PFSK-1 (cell line): ENCODE measurements at regions not wholly inside any gene's neighbourhood (a gene's known extent, or its start where the extent isn't known, plus 50 kb on each side); places are given as distances from the start of the nearest gene placed in this dataset.

ENCODE experiments used
- POLR2AphosphoS5 ChIP-seq: IDR thresholded peaks from 2 replicates; pipeline ENCODE4 v1.6.1; 2012; ENCODE audit warnings: low read depth, mild to moderate bottlenecking, control low read depth, low read length, moderate library complexity
- TF ChIP-seq, protein P1 (sequence below), 2 experiments: IDR thresholded peaks; 2 replicates each; pipeline versions ENCODE4 v1.6.1 to v1.8.0; 2011 to 2012; ENCODE audit warnings: low read depth in 2 of 2, low read length in 2 of 2, control low read depth in 1 of 2, inconsistent platforms in 1 of 2, mild to moderate bottlenecking in 1 of 2, moderate library complexity in 1 of 2; ENCODE audit not compliant: insufficient read depth in 1 of 2

GRCh38 chr20:63138855-63139341, 77.0 kb downstream of the YTHDF1 start:
- no peak for TF ChIP-seq POLR2AphosphoS5
- TF ChIP-seq, protein P1, sequence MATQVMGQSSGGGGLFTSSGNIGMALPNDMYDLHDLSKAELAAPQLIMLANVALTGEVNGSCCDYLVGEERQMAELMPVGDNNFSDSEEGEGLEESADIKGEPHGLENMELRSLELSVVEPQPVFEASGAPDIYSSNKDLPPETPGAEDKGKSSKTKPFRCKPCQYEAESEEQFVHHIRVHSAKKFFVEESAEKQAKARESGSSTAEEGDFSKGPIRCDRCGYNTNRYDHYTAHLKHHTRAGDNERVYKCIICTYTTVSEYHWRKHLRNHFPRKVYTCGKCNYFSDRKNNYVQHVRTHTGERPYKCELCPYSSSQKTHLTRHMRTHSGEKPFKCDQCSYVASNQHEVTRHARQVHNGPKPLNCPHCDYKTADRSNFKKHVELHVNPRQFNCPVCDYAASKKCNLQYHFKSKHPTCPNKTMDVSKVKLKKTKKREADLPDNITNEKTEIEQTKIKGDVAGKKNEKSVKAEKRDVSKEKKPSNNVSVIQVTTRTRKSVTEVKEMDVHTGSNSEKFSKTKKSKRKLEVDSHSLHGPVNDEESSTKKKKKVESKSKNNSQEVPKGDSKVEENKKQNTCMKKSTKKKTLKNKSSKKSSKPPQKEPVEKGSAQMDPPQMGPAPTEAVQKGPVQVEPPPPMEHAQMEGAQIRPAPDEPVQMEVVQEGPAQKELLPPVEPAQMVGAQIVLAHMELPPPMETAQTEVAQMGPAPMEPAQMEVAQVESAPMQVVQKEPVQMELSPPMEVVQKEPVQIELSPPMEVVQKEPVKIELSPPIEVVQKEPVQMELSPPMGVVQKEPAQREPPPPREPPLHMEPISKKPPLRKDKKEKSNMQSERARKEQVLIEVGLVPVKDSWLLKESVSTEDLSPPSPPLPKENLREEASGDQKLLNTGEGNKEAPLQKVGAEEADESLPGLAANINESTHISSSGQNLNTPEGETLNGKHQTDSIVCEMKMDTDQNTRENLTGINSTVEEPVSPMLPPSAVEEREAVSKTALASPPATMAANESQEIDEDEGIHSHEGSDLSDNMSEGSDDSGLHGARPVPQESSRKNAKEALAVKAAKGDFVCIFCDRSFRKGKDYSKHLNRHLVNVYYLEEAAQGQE (IDR thresholded peaks at IDR 0.05; ENCODE audit: insufficient read depth in 1 of 2, low read depth in 2 of 2, low read length in 2 of 2) = no peak
